GM06990 (cell line): ENCODE measurements at regions not wholly inside any gene's neighbourhood (a gene's known extent, or its start where the extent isn't known, plus 50 kb on each side); places are given as distances from the start of the nearest gene placed in this dataset.

Experiments used
- DNase-seq: peaks from one replicate; pipeline ENCODE4 v3.0.0-alpha.2; 2011; ENCODE audit not compliant: insufficient read length; ENCODE audit errors: extremely low read depth
- H3K27me3 ChIP-seq: replicated peaks from 2 replicates; pipeline ENCODE4 v1.6.0; 2011; ENCODE audit warnings: low read length; ENCODE audit not compliant: control insufficient read depth, insufficient read depth
- H3K36me3 ChIP-seq: 2 replicates; pipeline ENCODE4 v1.5.1; 2011; ENCODE audit warnings: low read length; ENCODE audit not compliant: control insufficient read depth, insufficient read depth
- H3K4me3 ChIP-seq: replicated peaks from 2 replicates; pipeline ENCODE4 v1.5.1; 2011; ENCODE audit warnings: low read depth, mild to moderate bottlenecking, control low read depth, low read length
- TF ChIP-seq, protein P1 (sequence below): IDR thresholded peaks from 2 replicates; pipeline ENCODE4 v1.5.1; 2011; ENCODE audit warnings: low read length, control low read depth, mild to moderate bottlenecking, inconsistent platforms; ENCODE audit not compliant: insufficient read depth, poor library complexity, severe bottlenecking

DNA sequence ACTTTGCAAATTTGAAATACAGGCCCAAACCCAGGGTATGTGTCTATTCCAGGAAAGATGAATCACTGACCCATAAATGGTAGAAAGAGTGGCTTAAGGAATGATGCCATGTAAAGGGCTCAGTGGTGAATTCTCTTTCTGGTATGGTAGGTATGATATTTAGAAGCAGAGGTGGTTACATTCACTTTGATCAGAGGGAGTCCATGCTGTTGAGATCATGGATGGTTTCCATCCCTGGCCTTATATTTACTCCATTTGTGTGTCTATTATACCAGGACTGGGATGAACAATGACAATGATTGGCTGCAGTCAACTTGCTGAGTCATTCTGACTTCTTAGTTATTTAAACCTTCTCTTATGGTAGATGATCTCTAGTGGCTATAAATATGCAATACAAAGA, 419.8 kb upstream of the LRRC4C start:
- no peak for DNase-seq
- Histone ChIP-seq H3K27me3 (no peaks in the 10 kb centered on the region), H3K4me3 (no peak overlapping the region), H3K36me3 (no peaks in the 10 kb centered on the region)
- TF ChIP-seq, protein P1, sequence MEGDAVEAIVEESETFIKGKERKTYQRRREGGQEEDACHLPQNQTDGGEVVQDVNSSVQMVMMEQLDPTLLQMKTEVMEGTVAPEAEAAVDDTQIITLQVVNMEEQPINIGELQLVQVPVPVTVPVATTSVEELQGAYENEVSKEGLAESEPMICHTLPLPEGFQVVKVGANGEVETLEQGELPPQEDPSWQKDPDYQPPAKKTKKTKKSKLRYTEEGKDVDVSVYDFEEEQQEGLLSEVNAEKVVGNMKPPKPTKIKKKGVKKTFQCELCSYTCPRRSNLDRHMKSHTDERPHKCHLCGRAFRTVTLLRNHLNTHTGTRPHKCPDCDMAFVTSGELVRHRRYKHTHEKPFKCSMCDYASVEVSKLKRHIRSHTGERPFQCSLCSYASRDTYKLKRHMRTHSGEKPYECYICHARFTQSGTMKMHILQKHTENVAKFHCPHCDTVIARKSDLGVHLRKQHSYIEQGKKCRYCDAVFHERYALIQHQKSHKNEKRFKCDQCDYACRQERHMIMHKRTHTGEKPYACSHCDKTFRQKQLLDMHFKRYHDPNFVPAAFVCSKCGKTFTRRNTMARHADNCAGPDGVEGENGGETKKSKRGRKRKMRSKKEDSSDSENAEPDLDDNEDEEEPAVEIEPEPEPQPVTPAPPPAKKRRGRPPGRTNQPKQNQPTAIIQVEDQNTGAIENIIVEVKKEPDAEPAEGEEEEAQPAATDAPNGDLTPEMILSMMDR: no peak

GRCh38 chr11:41895081-41895480, 435.6 kb upstream of the LRRC4C start:
- H3K36me3 ChIP-seq: no peaks in the 10 kb centered on the region
- no peaks in the 10 kb centered on the region for H3K27me3 ChIP-seq
- TF ChIP-seq, protein P1: no peak
- DNase-seq: no peak
- H3K4me3 ChIP-seq: no peak overlapping the region

DNA sequence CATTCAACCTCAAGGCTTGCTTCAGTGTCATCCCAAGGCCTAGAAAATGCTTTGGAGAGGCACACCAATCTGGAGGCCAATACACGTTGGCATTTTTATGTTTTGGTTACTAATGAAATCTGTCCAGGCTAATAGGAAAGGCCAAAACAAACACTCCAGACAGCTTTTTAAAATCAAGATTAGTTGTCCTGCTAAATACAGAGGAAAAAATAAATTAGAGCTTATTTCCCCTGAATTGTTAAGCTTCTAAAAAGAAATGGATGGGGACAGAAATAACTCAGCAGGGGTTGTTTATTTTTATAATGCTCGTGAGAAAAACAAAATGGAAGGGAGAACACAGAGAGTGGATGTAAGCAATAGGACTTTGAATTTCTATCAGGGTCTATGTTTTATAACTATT, 438.5 kb upstream of the LRRC4C start:
- H3K36me3 ChIP-seq: no peaks in the 10 kb centered on the region

GRCh38 chr11:41917900-41918299, 458.4 kb upstream of the LRRC4C start:
- H3K27me3 ChIP-seq: no peaks in the 10 kb centered on the region

More for the DNA sequence above, 438.5 kb upstream of the LRRC4C start:
- Histone ChIP-seq H3K27me3 (no peaks in the 10 kb centered on the region), H3K4me3 (no peak overlapping the region)
- TF ChIP-seq, protein P1: no peak
- DNase-seq: no peak

GRCh38 chr11:41920374-41920773, 460.9 kb upstream of the LRRC4C start:
- no peak for DNase-seq
- Histone ChIP-seq H3K27me3 (no peaks in the 10 kb centered on the region), H3K4me3 (no peak overlapping the region), H3K36me3 (no peaks in the 10 kb centered on the region)
- TF ChIP-seq, protein P1: no peak

More at GRCh38 chr11:41917900-41918299, 458.4 kb upstream of the LRRC4C start:
- DNase-seq: no peak
- no peaks in the 10 kb centered on the region for H3K36me3 ChIP-seq
- TF ChIP-seq, protein P1: no peak
- no peak overlapping the region for H3K4me3 ChIP-seq

DNA sequence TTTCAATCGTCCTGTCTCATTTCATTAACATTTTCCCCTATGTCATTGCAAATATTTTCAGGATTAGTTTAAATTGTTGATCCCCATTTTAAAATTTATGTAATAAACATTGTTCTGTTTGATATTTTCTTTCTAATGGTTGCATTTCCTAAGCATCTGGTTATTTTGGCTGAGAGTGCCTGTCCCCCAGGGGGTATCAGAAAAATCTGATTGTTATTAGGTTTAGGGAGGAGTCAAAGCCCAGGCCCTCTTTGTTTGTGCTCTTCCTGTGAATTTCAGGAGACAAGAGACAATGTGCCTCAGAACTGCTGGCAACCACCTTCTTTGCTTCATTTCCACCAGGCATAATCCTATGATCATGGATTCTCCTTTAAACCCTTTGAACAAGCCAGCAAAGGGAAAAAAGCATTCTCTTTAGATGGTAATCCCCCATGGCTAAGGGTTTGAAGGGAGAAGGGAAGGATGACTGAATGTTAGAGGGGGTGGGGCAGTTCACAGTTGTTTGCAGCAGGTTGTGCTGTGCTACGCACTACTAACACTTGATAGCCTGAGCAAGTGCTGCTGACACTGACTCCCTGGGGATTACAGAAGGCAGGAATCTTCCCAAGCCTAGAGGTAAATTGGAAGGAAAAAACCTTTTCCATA, 462.4 kb upstream of the LRRC4C start:
- no peak overlapping the region for H3K4me3 ChIP-seq
- H3K36me3 ChIP-seq: no peaks in the 10 kb centered on the region
- no peaks in the 10 kb centered on the region for H3K27me3 ChIP-seq
- DNase-seq: no peak
- TF ChIP-seq, protein P1: no peak
